ENCODE measurements at regions not wholly inside any gene's neighbourhood (a gene's known extent, or its start where the extent isn't known, plus 50 kb on each side); places are given as distances from the start of the nearest gene placed in this dataset.

DNA sequence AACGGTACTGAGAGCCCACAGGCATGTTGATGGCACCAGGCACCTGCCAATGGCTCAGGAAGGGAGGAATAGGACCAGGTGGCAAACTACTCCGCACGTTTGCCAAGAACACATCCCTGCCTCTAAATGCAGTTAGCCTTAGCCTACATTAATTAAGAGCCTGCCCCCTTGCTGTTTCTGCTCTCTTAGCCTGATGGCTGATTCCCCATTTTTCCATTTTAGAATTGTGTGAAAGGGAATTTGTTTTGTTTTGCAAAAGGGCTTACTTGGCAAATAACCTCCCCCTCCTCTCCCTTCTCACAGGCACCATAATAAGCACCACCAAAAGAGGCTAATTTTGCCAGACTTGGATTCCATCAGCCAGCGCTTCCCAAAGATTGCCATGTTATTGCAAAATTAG, 1203.2 kb downstream of the SORCS3 start:
- Histone ChIP-seq H3K9ac (ENCODE audit: control insufficient read depth, extremely low read depth, insufficient read depth, low read length) (no peak overlapping the region), H3K4me1 (ENCODE audit: control insufficient read depth, extremely low read depth, insufficient read depth, low read length) (no peaks in the 10 kb centered on the region), H3K27me3 (ENCODE audit: control insufficient read depth, extremely low read depth, insufficient read depth, low read length) (no peaks in the 10 kb centered on the region), H2AFZ (ENCODE audit: control insufficient read depth, low read length) (no peak overlapping the region), H3K36me3 (ENCODE audit: control insufficient read depth in 2 of 2, extremely low read depth in 1 of 2, insufficient read depth in 2 of 2, low read length in 2 of 2) (no peaks in the 10 kb centered on the region), H3K9me1 (ENCODE audit: control insufficient read depth, extremely low read depth, insufficient read depth, low read length) (no peaks in the 10 kb centered on the region), H3K27ac (ENCODE audit: control insufficient read depth, insufficient read depth, low read length) (no peak overlapping the region), H3K9me3 (ENCODE audit: control insufficient read depth, low read depth, low read length) (no peaks in the 10 kb centered on the region), H3K4me3 (ENCODE audit: control insufficient read depth in 2 of 3, extremely low read depth in 1 of 3, insufficient read depth in 2 of 3, low read depth in 1 of 3, low read length in 3 of 3) (no peak overlapping the region), H3K4me2 (ENCODE audit: control insufficient read depth, extremely low read depth, insufficient read depth, low read depth, low read length) (no peak overlapping the region), H4K20me1 (ENCODE audit: control insufficient read depth, extremely low read depth, insufficient read depth, low read length) (no peaks in the 10 kb centered on the region), H3K79me2 (ENCODE audit: control insufficient read depth, insufficient read depth, low read length) (no peaks in the 10 kb centered on the region)
- FAIRE-seq (no peak), DNase-seq (ENCODE audit: low read depth, low spot score) (no peak)
- dilution Hi-C loops (cut with MboI; ENCODE audit: extremely low pct_ligation_motif_present, low sequenced_read_pairs) = no loop called here
- no peak for TF ChIP-seq EZH2 (IDR thresholded peaks at IDR 0.05; ENCODE audit: low read length)
- TF ChIP-seq, protein P1, sequence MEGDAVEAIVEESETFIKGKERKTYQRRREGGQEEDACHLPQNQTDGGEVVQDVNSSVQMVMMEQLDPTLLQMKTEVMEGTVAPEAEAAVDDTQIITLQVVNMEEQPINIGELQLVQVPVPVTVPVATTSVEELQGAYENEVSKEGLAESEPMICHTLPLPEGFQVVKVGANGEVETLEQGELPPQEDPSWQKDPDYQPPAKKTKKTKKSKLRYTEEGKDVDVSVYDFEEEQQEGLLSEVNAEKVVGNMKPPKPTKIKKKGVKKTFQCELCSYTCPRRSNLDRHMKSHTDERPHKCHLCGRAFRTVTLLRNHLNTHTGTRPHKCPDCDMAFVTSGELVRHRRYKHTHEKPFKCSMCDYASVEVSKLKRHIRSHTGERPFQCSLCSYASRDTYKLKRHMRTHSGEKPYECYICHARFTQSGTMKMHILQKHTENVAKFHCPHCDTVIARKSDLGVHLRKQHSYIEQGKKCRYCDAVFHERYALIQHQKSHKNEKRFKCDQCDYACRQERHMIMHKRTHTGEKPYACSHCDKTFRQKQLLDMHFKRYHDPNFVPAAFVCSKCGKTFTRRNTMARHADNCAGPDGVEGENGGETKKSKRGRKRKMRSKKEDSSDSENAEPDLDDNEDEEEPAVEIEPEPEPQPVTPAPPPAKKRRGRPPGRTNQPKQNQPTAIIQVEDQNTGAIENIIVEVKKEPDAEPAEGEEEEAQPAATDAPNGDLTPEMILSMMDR (optimal IDR thresholded peaks at IDR 0.05 in 1 of 3, IDR thresholded peaks at IDR 0.05 in 1 of 3, conservative IDR thresholded peaks at IDR 0.05 in 1 of 3; ENCODE audit: extremely low read depth in 1 of 3, insufficient read depth in 2 of 3, low read length in 3 of 3) = no peak

DNA sequence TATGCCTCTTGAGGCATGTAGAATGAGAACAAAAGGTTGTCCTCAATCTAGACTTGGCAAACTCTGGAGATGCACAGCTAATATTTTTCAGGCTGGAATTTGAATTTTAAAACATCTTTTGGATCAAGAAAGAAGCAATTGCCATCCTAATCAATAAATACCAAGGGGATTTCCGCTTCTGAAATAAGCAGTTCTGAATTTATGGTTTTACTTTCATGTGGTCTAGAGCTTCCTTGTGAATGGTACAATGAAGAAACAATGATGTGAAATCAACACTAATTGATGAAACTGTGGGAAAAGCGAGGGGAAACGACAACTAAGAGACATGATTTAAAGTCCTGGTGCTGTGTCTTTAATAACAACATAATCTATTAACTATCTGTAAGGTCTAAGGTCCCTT, 1202.7 kb downstream of the SORCS3 start:
- dilution Hi-C loops (cut with MboI; ENCODE audit: extremely low pct_ligation_motif_present, low sequenced_read_pairs) = no loop called here

More for the DNA sequence above, 1202.7 kb downstream of the SORCS3 start:
- TF ChIP-seq, protein P1 (optimal IDR thresholded peaks at IDR 0.05 in 1 of 3, IDR thresholded peaks at IDR 0.05 in 1 of 3, conservative IDR thresholded peaks at IDR 0.05 in 1 of 3; ENCODE audit: extremely low read depth in 1 of 3, insufficient read depth in 2 of 3, low read length in 3 of 3) = no peak
- Histone ChIP-seq H3K9me1 (ENCODE audit: control insufficient read depth, extremely low read depth, insufficient read depth, low read length) (no peaks in the 10 kb centered on the region), H3K36me3 (ENCODE audit: control insufficient read depth in 2 of 2, extremely low read depth in 1 of 2, insufficient read depth in 2 of 2, low read length in 2 of 2) (no peaks in the 10 kb centered on the region), H2AFZ (ENCODE audit: control insufficient read depth, low read length) (no peak overlapping the region), H4K20me1 (ENCODE audit: control insufficient read depth, extremely low read depth, insufficient read depth, low read length) (no peaks in the 10 kb centered on the region), H3K4me1 (ENCODE audit: control insufficient read depth, extremely low read depth, insufficient read depth, low read length) (no peaks in the 10 kb centered on the region), H3K27ac (ENCODE audit: control insufficient read depth, insufficient read depth, low read length) (no peak overlapping the region), H3K4me3 (ENCODE audit: control insufficient read depth in 2 of 3, extremely low read depth in 1 of 3, insufficient read depth in 2 of 3, low read depth in 1 of 3, low read length in 3 of 3) (no peak overlapping the region), H3K4me2 (ENCODE audit: control insufficient read depth, extremely low read depth, insufficient read depth, low read depth, low read length) (no peak overlapping the region), H3K79me2 (ENCODE audit: control insufficient read depth, insufficient read depth, low read length) (no peaks in the 10 kb centered on the region), H3K9ac (ENCODE audit: control insufficient read depth, extremely low read depth, insufficient read depth, low read length) (no peak overlapping the region), H3K9me3 (ENCODE audit: control insufficient read depth, low read depth, low read length) (no peaks in the 10 kb centered on the region), H3K27me3 (ENCODE audit: control insufficient read depth, extremely low read depth, insufficient read depth, low read length) (no peaks in the 10 kb centered on the region)
- no peak for DNase-seq (ENCODE audit: low read depth, low spot score)
- no peak for FAIRE-seq

Measured in keratinocyte (primary cell).